IMR-90 (cell line): ENCODE measurements at regions not wholly inside any gene's neighbourhood (a gene's known extent, or its start where the extent isn't known, plus 50 kb on each side); places are given as distances from the start of the nearest gene placed in this dataset.

Source experiments
- ATAC-seq: fragments of 200-7000 bp; cut with Tn5 transposase; 2 replicates; pipeline ENCODE4 v1.9.1; 2020; ENCODE audit warnings: low read depth, mild to moderate bottlenecking, moderate library complexity
- BruUV-seq: library from RNA; stranded (reverse); fragments of 400-500 nt; replicated peaks from 2 replicates; lab custom pipeline; 2021; lab: Mats Ljungman, UMichigan
- CTCF ChIA-PET: fragments of 300-600 bp; formaldehyde crosslinking; extraction: SDS; loops from one replicate; lab custom pipeline; 2021; ENCODE audit warnings: antibody characterized with exemption; lab: Yijun Ruan, JAX
- POLR2A ChIA-PET: fragments of 300-600 bp; sonication (Branson Sonifier 250); formaldehyde crosslinking; loops from one replicate; lab custom pipeline; 2022; ENCODE audit warnings: antibody characterized with exemption; ENCODE audit not compliant: unreplicated experiment; lab: Charles Lee
- DNase-seq: peaks from one replicate; pipeline ENCODE4 v3.0.0; 2013
- H2AFZ ChIP-seq: replicated peaks from 2 replicates; pipeline ENCODE3; 2013; ENCODE audit warnings: low read length, mild to moderate bottlenecking; ENCODE audit not compliant: poor library complexity
- H2AK5ac ChIP-seq: 2 replicates; pipeline ENCODE4 v1.6.1; 2013; ENCODE audit warnings: low read depth, low read length, inconsistent platforms
- H2AK9ac ChIP-seq: replicated peaks from 2 replicates; pipeline ENCODE3; 2013; ENCODE audit warnings: mild to moderate bottlenecking, low read depth, low read length, moderate library complexity; ENCODE audit not compliant: poor library complexity
- H2BK120ac ChIP-seq: 2 replicates; pipeline ENCODE4 v1.6.1; 2013; ENCODE audit warnings: low read depth, low read length, inconsistent platforms
- H2BK15ac ChIP-seq: 3 replicates; pipeline ENCODE4 v1.6.1; 2013; ENCODE audit warnings: low read depth, low read length, inconsistent platforms
- H2BK20ac ChIP-seq: 2 replicates; pipeline ENCODE4 v1.6.1; 2013; ENCODE audit warnings: low read depth, mild to moderate bottlenecking, inconsistent platforms, low read length, moderate library complexity
- H2BK5ac ChIP-seq: 2 replicates; pipeline ENCODE4 v1.6.1; 2013; ENCODE audit warnings: mild to moderate bottlenecking, low read depth, low read length, inconsistent platforms; ENCODE audit not compliant: poor library complexity, severe bottlenecking
- H3K14ac ChIP-seq: replicated peaks from 2 replicates; pipeline ENCODE4 v1.6.1; 2013; ENCODE audit warnings: low read depth, low read length, inconsistent platforms
- H3K18ac ChIP-seq: 2 replicates; pipeline ENCODE4 v1.6.1; 2013; ENCODE audit warnings: low read depth, low read length, control low read depth
- H3K23ac ChIP-seq: 2 replicates; pipeline ENCODE4 v1.6.1; 2013; ENCODE audit warnings: low read depth, low read length, inconsistent platforms
- H3K27ac ChIP-seq: 2 replicates; pipeline ENCODE4 v1.5.1; 2013; ENCODE audit warnings: mild to moderate bottlenecking, control low read depth, low read length; ENCODE audit not compliant: insufficient read depth
- H3K27me3 ChIP-seq: 2 replicates; pipeline ENCODE4 v1.6.1; 2013; ENCODE audit warnings: low read length; ENCODE audit not compliant: control insufficient read depth, insufficient read depth
- H3K36me3 ChIP-seq: 2 replicates; pipeline ENCODE4 v1.6.1; 2013; ENCODE audit warnings: low read length, mixed read lengths; ENCODE audit not compliant: control insufficient read depth, insufficient read depth
- H3K4ac ChIP-seq: 2 replicates; pipeline ENCODE4 v1.6.1; 2013; ENCODE audit warnings: low read depth, low read length, inconsistent platforms
- H3K4me1 ChIP-seq: 2 replicates; pipeline ENCODE4 v1.6.1; 2013; ENCODE audit warnings: low read length, mixed read lengths; ENCODE audit not compliant: control insufficient read depth, insufficient read depth
- H3K4me2 ChIP-seq: 2 replicates; pipeline ENCODE4 v1.6.1; 2013; ENCODE audit warnings: low read depth, mild to moderate bottlenecking, control low read depth, low read length, moderate library complexity
- H3K4me3 ChIP-seq: 2 replicates; pipeline ENCODE4 v1.5.1; 2013; ENCODE audit warnings: low read depth, mild to moderate bottlenecking, control low read depth, low read length, moderate library complexity; ENCODE audit not compliant: insufficient read depth
- H3K56ac ChIP-seq: 2 replicates; pipeline ENCODE4 v1.6.1; 2013; ENCODE audit warnings: low read length, inconsistent platforms; ENCODE audit not compliant: insufficient read depth; ENCODE audit errors: extremely low read depth
- H3K79me1 ChIP-seq, 2 experiments: 2 replicates each; pipeline ENCODE4 v1.6.1; 2013; ENCODE audit warnings: low read length in 2 of 2, inconsistent platforms in 1 of 2, low read depth in 1 of 2
- H3K9ac ChIP-seq: 2 replicates; pipeline ENCODE4 v1.6.1; 2013; ENCODE audit warnings: low read depth, low read length, control low read depth
- H3K9me1 ChIP-seq: 2 replicates; pipeline ENCODE4 v1.6.1; 2013; ENCODE audit warnings: low read length, inconsistent platforms; ENCODE audit not compliant: insufficient read depth
- H3K9me3 ChIP-seq: 2 replicates; pipeline ENCODE4 v1.6.1; 2013; ENCODE audit warnings: low read length; ENCODE audit not compliant: control insufficient read depth, insufficient read depth
- H4K20me1 ChIP-seq: 2 replicates; pipeline ENCODE4 v1.6.1; 2013; ENCODE audit warnings: low read length, inconsistent platforms; ENCODE audit not compliant: insufficient read depth
- H4K5ac ChIP-seq: 2 replicates; pipeline ENCODE4 v1.6.1; 2013; ENCODE audit warnings: mild to moderate bottlenecking, low read depth, low read length, control low read depth
- H4K8ac ChIP-seq, 2 experiments: 2 replicates each; pipeline ENCODE4 v1.6.1; 2013; ENCODE audit warnings: low read depth in 2 of 2, low read length in 2 of 2, control low read depth in 1 of 2, inconsistent platforms in 1 of 2
- H4K91ac ChIP-seq: 2 replicates; pipeline ENCODE4 v1.6.1; 2013; ENCODE audit warnings: low read depth, low read length, inconsistent platforms; ENCODE audit not compliant: insufficient read depth
- BHLHE40 ChIP-seq: fragments of 150-350 bp; IDR thresholded peaks from 2 replicates; pipeline ENCODE4 v1.6.1; 2016; ENCODE audit warnings: mild to moderate bottlenecking, low read depth, low read length
- CHD1 ChIP-seq: IDR thresholded peaks from 2 replicates; pipeline ENCODE4 v1.6.1; 2012; ENCODE audit warnings: low read depth, low read length, improper control_type of control experiment
- CTCF ChIP-seq: conservative IDR thresholded peaks from 2 replicates; pipeline ENCODE4 v1.5.1; 2012; ENCODE audit warnings: mild to moderate bottlenecking, low read depth, low read length, improper control_type of control experiment
- FOS ChIP-seq: fragments of 150-350 bp; IDR thresholded peaks from 2 replicates; pipeline ENCODE4 v1.6.1; 2016; ENCODE audit warnings: low read depth, low read length
- MAZ ChIP-seq: IDR thresholded peaks from 2 replicates; pipeline ENCODE4 v1.6.1; 2012; ENCODE audit warnings: low read depth, mild to moderate bottlenecking, low read length, improper control_type of control experiment, moderate library complexity, borderline replicate concordance
- POLR2A ChIP-seq: IDR thresholded peaks from 2 replicates; pipeline ENCODE4 v1.6.1; 2012; ENCODE audit warnings: mild to moderate bottlenecking, low read depth, low read length
- RAD21 ChIP-seq: IDR thresholded peaks from 2 replicates; pipeline ENCODE4 v1.6.1; 2012; ENCODE audit warnings: low read length, improper control_type of control experiment
- RCOR1 ChIP-seq: IDR thresholded peaks from 2 replicates; pipeline ENCODE4 v1.6.1; 2012; ENCODE audit warnings: mild to moderate bottlenecking, low read length, improper control_type of control experiment; ENCODE audit not compliant: insufficient replicate concordance
- RFX5 ChIP-seq: IDR thresholded peaks from 2 replicates; pipeline ENCODE4 v1.8.0; 2012; ENCODE audit warnings: low read depth, mild to moderate bottlenecking, low read length, moderate library complexity
- WGBS, 2 experiments: methylation state at CpG; one replicate each; pipeline versions ENCODE4 v1.1.5 to v1.1.7; 2013; ENCODE audit warnings: missing lambda C conversion rate in 2 of 2; ENCODE audit not compliant: insufficient read length in 1 of 2; ENCODE audit errors: extremely low coverage in 2 of 2; 5-methylcytosine and 5-hydroxymethylcytosine counted together
- dilution Hi-C: fragments of 300-500 bp; cut with HindIII; formaldehyde crosslinking; loops from one replicate; pipeline ENCODE4 v1.14.3; 2018; ENCODE audit warnings: low sequenced_read_pairs; ENCODE audit not compliant: unreplicated experiment
- in situ Hi-C: fragments of 300-500 bp; cut with MboI; formaldehyde crosslinking; loops from 3 replicates; pipeline ENCODE4 v1.14.3; 2019; ENCODE audit warnings: low sequenced_read_pairs, inconsistent platforms, mixed read lengths
- intact Hi-C: fragments of 100-400 bp; cut with micrococcal nuclease; formaldehyde crosslinking; loops from 2 replicates; pipeline ENCODE4 v1.10.0; 2022

- no peak overlapping the region for H2BK15ac ChIP-seq
- H3K4ac ChIP-seq: no peak overlapping the region
- H3K27ac ChIP-seq: no peak overlapping the region
- in situ Hi-C loops (no loop called here), intact Hi-C loops (no loop called here), dilution Hi-C loops (no loop called here)
- H3K9ac ChIP-seq: no peak overlapping the region
- BruUV-seq: no TSS peak
- no peak overlapping the region for H4K91ac ChIP-seq
- DNase-seq (no peak), ATAC-seq (no peak)
- H3K79me1 ChIP-seq: no peaks in the 10 kb centered on the region
- no peak overlapping the region for H3K18ac ChIP-seq
- H2AFZ ChIP-seq: no peak overlapping the region
- no peak overlapping the region for H2BK20ac ChIP-seq
- no peak overlapping the region for H3K14ac ChIP-seq
- no peak overlapping the region for H3K4me3 ChIP-seq
- H3K27me3 ChIP-seq: no peaks in the 10 kb centered on the region
- H3K9me1 ChIP-seq: no peaks in the 10 kb centered on the region
- H3K36me3 ChIP-seq: no peaks in the 10 kb centered on the region
- no peak overlapping the region for H2AK5ac ChIP-seq
- no peaks in the 10 kb centered on the region for H4K20me1 ChIP-seq
- no peak overlapping the region for H4K5ac ChIP-seq
- H3K56ac ChIP-seq: no peak overlapping the region
- H2BK120ac ChIP-seq: no peak overlapping the region
- no peaks in the 10 kb centered on the region for H3K4me1 ChIP-seq
- no peak overlapping the region for H4K8ac ChIP-seq
- no peak overlapping the region for H2BK5ac ChIP-seq
- H3K23ac ChIP-seq: no peak overlapping the region
- CTCF ChIA-PET: no interaction called here
- 0 out of 2 replicates have a peak, but pooled peaks cover 1% of the 10 kb centered on the region for H3K9me3 ChIP-seq
- H3K4me2 ChIP-seq: no peak overlapping the region
- TF ChIP-seq MAZ (no peak), CTCF (no peak), POLR2A (no peak), BHLHE40 (no peak), RCOR1 (no peak), RFX5 (no peak), FOS (no peak), RAD21 (no peak), CHD1 (no peak)
- POLR2A ChIA-PET: no interaction called here
- WGBS, 2 experiments: no CpG with 5 or more reads among the region's 2 CpGs
- H2AK9ac ChIP-seq: no peak overlapping the region
Observed at GRCh38 chr1:199168888-199169585, 530.2 kb downstream of the PTPRC start.
